B cell (primary cell): ENCODE measurements at regions not wholly inside any gene's neighbourhood (a gene's known extent, or its start where the extent isn't known, plus 50 kb on each side); places are given as distances from the start of the nearest gene placed in this dataset.

Source experiments
- EZH2 ChIP-seq: IDR thresholded peaks from 2 replicates; pipeline ENCODE4 v1.6.1; 2012; ENCODE audit warnings: borderline replicate concordance, low read depth, mild to moderate bottlenecking, moderate library complexity, low read length; ENCODE audit not compliant: insufficient read depth, poor library complexity, severe bottlenecking
- TF ChIP-seq, protein P1 (sequence below): fragments of 200-600 bp; IDR thresholded peaks from one replicate; pipeline ENCODE4 v1.8.0; 2022; ENCODE audit warnings: antibody characterized with exemption, mild to moderate bottlenecking

DNA sequence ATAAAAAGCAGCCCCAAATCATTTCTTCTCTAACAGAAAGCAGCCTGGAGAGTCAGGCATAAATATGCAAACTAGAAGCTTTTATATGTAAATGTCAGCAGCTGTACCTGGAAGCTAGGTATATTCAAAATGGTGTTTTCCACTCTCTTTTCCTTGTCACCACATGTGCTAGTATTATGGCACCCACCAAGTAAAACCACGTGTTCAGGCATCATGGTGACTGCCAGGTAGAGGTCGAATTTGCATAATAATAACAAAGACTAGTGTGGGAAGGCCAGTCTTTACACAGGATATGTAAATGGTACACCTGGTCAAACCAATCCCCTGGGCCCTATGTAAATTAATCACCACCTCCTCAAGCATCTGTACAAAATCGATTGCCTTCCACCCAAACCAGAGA lies 124.0 kb downstream of the MMUT start:
- TF ChIP-seq EZH2: no peak
- TF ChIP-seq, protein P1, sequence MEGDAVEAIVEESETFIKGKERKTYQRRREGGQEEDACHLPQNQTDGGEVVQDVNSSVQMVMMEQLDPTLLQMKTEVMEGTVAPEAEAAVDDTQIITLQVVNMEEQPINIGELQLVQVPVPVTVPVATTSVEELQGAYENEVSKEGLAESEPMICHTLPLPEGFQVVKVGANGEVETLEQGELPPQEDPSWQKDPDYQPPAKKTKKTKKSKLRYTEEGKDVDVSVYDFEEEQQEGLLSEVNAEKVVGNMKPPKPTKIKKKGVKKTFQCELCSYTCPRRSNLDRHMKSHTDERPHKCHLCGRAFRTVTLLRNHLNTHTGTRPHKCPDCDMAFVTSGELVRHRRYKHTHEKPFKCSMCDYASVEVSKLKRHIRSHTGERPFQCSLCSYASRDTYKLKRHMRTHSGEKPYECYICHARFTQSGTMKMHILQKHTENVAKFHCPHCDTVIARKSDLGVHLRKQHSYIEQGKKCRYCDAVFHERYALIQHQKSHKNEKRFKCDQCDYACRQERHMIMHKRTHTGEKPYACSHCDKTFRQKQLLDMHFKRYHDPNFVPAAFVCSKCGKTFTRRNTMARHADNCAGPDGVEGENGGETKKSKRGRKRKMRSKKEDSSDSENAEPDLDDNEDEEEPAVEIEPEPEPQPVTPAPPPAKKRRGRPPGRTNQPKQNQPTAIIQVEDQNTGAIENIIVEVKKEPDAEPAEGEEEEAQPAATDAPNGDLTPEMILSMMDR: no peak
